Liver (tissue), 7 donors: ENCODE measurements at regions not wholly inside any gene's neighbourhood (a gene's known extent, or its start where the extent isn't known, plus 50 kb on each side); places are given as distances from the start of the nearest gene placed in this dataset.

Experiments used
- DNase-seq: peaks from one replicate; pipeline ENCODE4 v3.0.0-alpha.2; 2017; ENCODE audit warnings: low spot score
- H3K27ac ChIP-seq, 2 donors: one replicate each; pipeline ENCODE4 v1.7.0; 2013; ENCODE audit warnings: inconsistent platforms in 2 of 2, low read length in 2 of 2, control low read depth in 1 of 2, low read depth in 1 of 2, mild to moderate bottlenecking in 1 of 2
- H3K27me3 ChIP-seq, 4 donors: one replicate each; pipeline versions ENCODE4 v1.6.1 to v1.7.0; 2013; ENCODE audit warnings: low read length in 3 of 4, inconsistent platforms in 1 of 4, mild to moderate bottlenecking in 1 of 4, moderate library complexity in 1 of 4; ENCODE audit not compliant: control insufficient read depth in 4 of 4, insufficient read depth in 4 of 4
- H3K36me3 ChIP-seq, 4 donors: one replicate each; pipeline versions ENCODE4 v1.6.1 to v1.7.0; 2013; ENCODE audit warnings: low read length in 3 of 4, mild to moderate bottlenecking in 3 of 4, low read depth in 1 of 4, moderate library complexity in 1 of 4; ENCODE audit not compliant: control insufficient read depth in 4 of 4, insufficient read depth in 3 of 4
- H3K4me1 ChIP-seq, 4 donors: one replicate each; pipeline versions ENCODE4 v1.6.1 to v1.7.0; 2013; ENCODE audit warnings: low read length in 3 of 4, mild to moderate bottlenecking in 3 of 4, moderate library complexity in 1 of 4; ENCODE audit not compliant: control insufficient read depth in 4 of 4, insufficient read depth in 4 of 4
- H3K4me3 ChIP-seq, 3 donors: one replicate each; pipeline versions ENCODE4 v1.6.1 to v1.7.0; 2013; ENCODE audit warnings: low read length in 3 of 3, control low read depth in 1 of 3, low read depth in 1 of 3, mild to moderate bottlenecking in 1 of 3
- H3K9ac ChIP-seq, 2 donors: one replicate each; pipeline ENCODE4 v1.7.0; 2013; ENCODE audit warnings: low read length in 2 of 2, mild to moderate bottlenecking in 2 of 2, moderate library complexity in 2 of 2, control low read depth in 1 of 2, low read depth in 1 of 2
- H3K9me3 ChIP-seq, 4 donors: one replicate each; pipeline versions ENCODE4 v1.6.1 to v1.7.0; 2013; ENCODE audit warnings: low read length in 3 of 4; ENCODE audit not compliant: control insufficient read depth in 4 of 4
- ATF3 ChIP-seq: IDR thresholded peaks from 2 replicates; pipeline ENCODE4 v1.6.1; 2016; ENCODE audit warnings: antibody characterized with exemption
- HNF4A ChIP-seq, 2 donors: conservative IDR thresholded peaks; 2 replicates each; pipeline ENCODE4 v1.6.1; 2016; ENCODE audit warnings: antibody characterized with exemption in 2 of 2, mild to moderate bottlenecking in 2 of 2
- HNF4G ChIP-seq: IDR thresholded peaks from 2 replicates; pipeline ENCODE4 v1.6.1; 2016; ENCODE audit warnings: antibody characterized with exemption
- REST ChIP-seq: IDR thresholded peaks from 2 replicates; pipeline ENCODE4 v1.6.1; 2016; ENCODE audit warnings: antibody characterized with exemption, mild to moderate bottlenecking
- RXRA ChIP-seq, 2 donors: IDR thresholded peaks; 2 replicates each; pipeline ENCODE4 v1.6.1; 2017 to 2018; ENCODE audit warnings: antibody characterized with exemption in 2 of 2, mild to moderate bottlenecking in 1 of 2
- ZBTB33 ChIP-seq: IDR thresholded peaks from 2 replicates; pipeline ENCODE4 v1.6.1; 2016; ENCODE audit warnings: antibody characterized with exemption
- WGBS: extraction: QIAGEN DNeasy Blood & Tissue Kit; methylation state at CpG from one replicate; pipeline ENCODE4 v1.1.7; 2013; 5-methylcytosine and 5-hydroxymethylcytosine counted together
- donor health status: healthy.
- donor health status: healthy.
- donor health status: healthy.
- donor health status: healthy.

- WGBS: 60% methylated on average over 3 of the region's 3 CpGs
- no peak overlapping the region for H3K4me3 ChIP-seq
- no peaks in the 10 kb centered on the region for H3K9me3 ChIP-seq
- H3K27ac ChIP-seq: no peak overlapping the region
- H3K27me3 ChIP-seq: no peaks in the 10 kb centered on the region
- no peak for DNase-seq
- no peaks in the 10 kb centered on the region for H3K36me3 ChIP-seq
- no peak overlapping the region for H3K9ac ChIP-seq
- H3K4me1 ChIP-seq: no peaks in the 10 kb centered on the region
- TF ChIP-seq ATF3: no peak
- TF ChIP-seq RXRA (IDR thresholded peaks at IDR 0.05): peak; percentile 26 to 60
- no peak for TF ChIP-seq HNF4G
- TF ChIP-seq ZBTB33: no peak
- TF ChIP-seq REST: no peak
Observed at GRCh38 chr5:2471152-2471879, 280.2 kb downstream of the IRX2 start.

- peaks cover 0 to 4% (median 0%) of the 10 kb centered on the region in 4 donors for H3K27me3 ChIP-seq
- H3K9me3 ChIP-seq: peaks cover 0 to 4% (median 0%) of the 10 kb centered on the region in 4 donors
- no peak overlapping the region for H3K27ac ChIP-seq
- 65% methylated on average over 9 of the region's 9 CpGs for WGBS
- no peak overlapping the region for H3K9ac ChIP-seq
- no peak for TF ChIP-seq HNF4A (conservative IDR thresholded peaks at IDR 0.05)
- TF ChIP-seq REST: no peak
- DNase-seq: no peak
- H3K36me3 ChIP-seq: no peaks in the 10 kb centered on the region
- H3K4me3 ChIP-seq: no peak overlapping the region
- no peaks in the 10 kb centered on the region for H3K4me1 ChIP-seq
Observed at GRCh38 chr5:2466966-2467365, 284.5 kb downstream of the IRX2 start.
